ENCODE measurements at regions not wholly inside any gene's neighbourhood (a gene's known extent, or its start where the extent isn't known, plus 50 kb on each side); places are given as distances from the start of the nearest gene placed in this dataset.

DNA sequence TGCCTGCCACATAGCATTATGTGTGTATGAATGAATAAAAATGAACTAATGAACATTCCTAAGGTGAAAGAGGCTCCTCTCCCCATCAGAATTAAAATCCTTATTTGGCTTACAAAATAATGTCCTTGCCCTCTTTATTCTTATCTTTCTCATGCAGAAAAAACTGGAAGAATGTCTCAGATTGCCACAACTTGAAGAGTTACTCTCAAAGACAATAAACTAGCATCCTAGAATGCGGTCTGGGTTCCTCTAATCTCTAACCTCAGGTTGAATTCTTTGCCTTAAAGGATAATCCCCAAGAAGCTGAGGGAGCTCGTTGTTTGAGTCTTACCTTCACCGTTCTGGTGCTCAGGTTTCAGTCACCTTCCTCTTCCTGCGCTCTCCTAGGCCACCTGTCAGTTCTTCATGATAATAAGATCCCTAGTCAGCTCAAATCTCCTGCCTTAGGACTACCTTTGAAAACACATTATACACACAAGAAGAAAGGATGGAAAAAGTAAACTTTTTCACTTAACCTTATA lies 147.1 kb downstream of the PHLDA1 start:
- no peak for TF ChIP-seq KLF16 (tag by site-specific recombination; IDR thresholded peaks at IDR 0.05)
- TF ChIP-seq, protein P1, sequence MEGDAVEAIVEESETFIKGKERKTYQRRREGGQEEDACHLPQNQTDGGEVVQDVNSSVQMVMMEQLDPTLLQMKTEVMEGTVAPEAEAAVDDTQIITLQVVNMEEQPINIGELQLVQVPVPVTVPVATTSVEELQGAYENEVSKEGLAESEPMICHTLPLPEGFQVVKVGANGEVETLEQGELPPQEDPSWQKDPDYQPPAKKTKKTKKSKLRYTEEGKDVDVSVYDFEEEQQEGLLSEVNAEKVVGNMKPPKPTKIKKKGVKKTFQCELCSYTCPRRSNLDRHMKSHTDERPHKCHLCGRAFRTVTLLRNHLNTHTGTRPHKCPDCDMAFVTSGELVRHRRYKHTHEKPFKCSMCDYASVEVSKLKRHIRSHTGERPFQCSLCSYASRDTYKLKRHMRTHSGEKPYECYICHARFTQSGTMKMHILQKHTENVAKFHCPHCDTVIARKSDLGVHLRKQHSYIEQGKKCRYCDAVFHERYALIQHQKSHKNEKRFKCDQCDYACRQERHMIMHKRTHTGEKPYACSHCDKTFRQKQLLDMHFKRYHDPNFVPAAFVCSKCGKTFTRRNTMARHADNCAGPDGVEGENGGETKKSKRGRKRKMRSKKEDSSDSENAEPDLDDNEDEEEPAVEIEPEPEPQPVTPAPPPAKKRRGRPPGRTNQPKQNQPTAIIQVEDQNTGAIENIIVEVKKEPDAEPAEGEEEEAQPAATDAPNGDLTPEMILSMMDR (tag by site-specific recombination; IDR thresholded peaks at IDR 0.05), result no peak
- TF ChIP-seq, protein P2, sequence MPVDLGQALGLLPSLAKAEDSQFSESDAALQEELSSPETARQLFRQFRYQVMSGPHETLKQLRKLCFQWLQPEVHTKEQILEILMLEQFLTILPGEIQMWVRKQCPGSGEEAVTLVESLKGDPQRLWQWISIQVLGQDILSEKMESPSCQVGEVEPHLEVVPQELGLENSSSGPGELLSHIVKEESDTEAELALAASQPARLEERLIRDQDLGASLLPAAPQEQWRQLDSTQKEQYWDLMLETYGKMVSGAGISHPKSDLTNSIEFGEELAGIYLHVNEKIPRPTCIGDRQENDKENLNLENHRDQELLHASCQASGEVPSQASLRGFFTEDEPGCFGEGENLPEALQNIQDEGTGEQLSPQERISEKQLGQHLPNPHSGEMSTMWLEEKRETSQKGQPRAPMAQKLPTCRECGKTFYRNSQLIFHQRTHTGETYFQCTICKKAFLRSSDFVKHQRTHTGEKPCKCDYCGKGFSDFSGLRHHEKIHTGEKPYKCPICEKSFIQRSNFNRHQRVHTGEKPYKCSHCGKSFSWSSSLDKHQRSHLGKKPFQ (tag by site-specific recombination; IDR thresholded peaks at IDR 0.05), result no peak
- TF ChIP-seq YY2 (tag by site-specific recombination; IDR thresholded peaks at IDR 0.05), result no peak
- no peak for TF ChIP-seq ZNF350 (tag by site-specific recombination; IDR thresholded peaks at IDR 0.05)
- TF ChIP-seq ZBTB7A (tag by site-specific recombination; IDR thresholded peaks at IDR 0.05; ENCODE audit: low read depth), result no peak
- no peak for TF ChIP-seq ZNF777 (tag by site-specific recombination; IDR thresholded peaks at IDR 0.05; ENCODE audit: borderline replicate concordance)
